GM18511 (cell line): ENCODE measurements at regions not wholly inside any gene's neighbourhood (a gene's known extent, or its start where the extent isn't known, plus 50 kb on each side); places are given as distances from the start of the nearest gene placed in this dataset.

Experiments
- ATAC-seq: cut with Tn5 transposase; IDR thresholded peaks from one replicate; pipeline ENCODE4 v1.9.1; 2021; ENCODE audit warnings: mild to moderate bottlenecking, moderate library complexity; ENCODE audit not compliant: unreplicated experiment

GRCh38 chr5:89946508-89946907, 463.0 kb downstream of the CETN3 start:
- no peak for ATAC-seq

GRCh38 chr5:89942171-89942570, 467.4 kb downstream of the CETN3 start:
- ATAC-seq = no peak

- ATAC-seq = no peak
Measured at GRCh38 chr5:89936576-89936975, 473.0 kb downstream of the CETN3 start.

GRCh38 chr5:89934069-89934468, 475.5 kb downstream of the CETN3 start:
- peak; percentile 40 for ATAC-seq

- no peak for ATAC-seq
Measured at GRCh38 chr5:89932771-89933181, 476.8 kb downstream of the CETN3 start.

GRCh38 chr5:89930591-89931392, 478.8 kb downstream of the CETN3 start:
- peak; percentile 94 for ATAC-seq

GRCh38 chr5:89929834-89930233, 479.7 kb downstream of the CETN3 start:
- ATAC-seq = no peak

GRCh38 chr5:89929173-89929572, 480.4 kb downstream of the CETN3 start:
- no peak for ATAC-seq

GRCh38 chr5:89922161-89922560, 487.4 kb downstream of the CETN3 start:
- ATAC-seq = no peak

- no peak for ATAC-seq
Measured at GRCh38 chr5:89917112-89917511, 492.4 kb downstream of the CETN3 start.

GRCh38 chr5:89916131-89916530, 493.4 kb downstream of the CETN3 start:
- ATAC-seq = no peak

GRCh38 chr5:89908876-89909275, 500.7 kb downstream of the CETN3 start:
- ATAC-seq = no peak

GRCh38 chr5:89904442-89904841, 505.1 kb downstream of the CETN3 start:
- ATAC-seq = no peak

GRCh38 chr5:89901983-89902382, 507.6 kb downstream of the CETN3 start:
- ATAC-seq = no peak

GRCh38 chr5:89901346-89901745, 508.2 kb downstream of the CETN3 start:
- no peak for ATAC-seq

GRCh38 chr5:89900346-89900745, 509.2 kb downstream of the CETN3 start:
- no peak for ATAC-seq

GRCh38 chr5:89899559-89899958, 510.0 kb downstream of the CETN3 start:
- ATAC-seq = no peak

GRCh38 chr5:89893546-89893945, 516.0 kb downstream of the CETN3 start:
- ATAC-seq = no peak

GRCh38 chr5:89885670-89886069, 523.9 kb downstream of the CETN3 start:
- ATAC-seq = no peak

- no peak for ATAC-seq
Measured at GRCh38 chr5:89883967-89884366, 525.6 kb downstream of the CETN3 start.

GRCh38 chr5:89878140-89879132, 531.1 kb downstream of the CETN3 start:
- ATAC-seq = no peak

- ATAC-seq = no peak
Measured at GRCh38 chr5:89871906-89872305, 537.6 kb downstream of the CETN3 start.
